Activated T-cell treated with anti-CD3 and anti-CD28 coated beads, Interleukin-2, amount 50 U/mL, for 4 hours (primary cell): ENCODE measurements at regions not wholly inside any gene's neighbourhood (a gene's known extent, or its start where the extent isn't known, plus 50 kb on each side); places are given as distances from the start of the nearest gene placed in this dataset.

Experiments used
- ATAC-seq, 2 donors: fragments of 200-7000 bp; cut with Tn5 transposase; one replicate each; pipeline ENCODE4 v1.10.0; 2021
- DNase-seq: peaks from one replicate; pipeline ENCODE4 v3.0.0-alpha.2; 2020
- H3K27me3 Mint-ChIP-seq: one replicate; pipeline ENCODE4 v1.8.0; 2021; ENCODE audit warnings: low read depth, mixed read lengths
- H3K36me3 Mint-ChIP-seq: one replicate; pipeline ENCODE4 v1.8.0; 2022; ENCODE audit warnings: mixed read lengths; ENCODE audit not compliant: insufficient read depth
- H3K4me1 Mint-ChIP-seq: one replicate; pipeline ENCODE4 v1.8.0; 2021; ENCODE audit warnings: low read depth, mixed read lengths
- H3K4me3 Mint-ChIP-seq: one replicate; pipeline ENCODE4 v1.8.0; 2021; ENCODE audit warnings: mild to moderate bottlenecking, moderate library complexity, mixed read lengths
- H3K9me3 Mint-ChIP-seq: one replicate; pipeline ENCODE4 v1.8.0; 2021; ENCODE audit warnings: mixed read lengths

GRCh38 chr15:91593653-91594052 is 259.9 kb upstream of the SLCO3A1 start:
- DNase-seq = no peak
- no peaks in the 10 kb centered on the region for H3K9me3 Mint-ChIP-seq

DNA sequence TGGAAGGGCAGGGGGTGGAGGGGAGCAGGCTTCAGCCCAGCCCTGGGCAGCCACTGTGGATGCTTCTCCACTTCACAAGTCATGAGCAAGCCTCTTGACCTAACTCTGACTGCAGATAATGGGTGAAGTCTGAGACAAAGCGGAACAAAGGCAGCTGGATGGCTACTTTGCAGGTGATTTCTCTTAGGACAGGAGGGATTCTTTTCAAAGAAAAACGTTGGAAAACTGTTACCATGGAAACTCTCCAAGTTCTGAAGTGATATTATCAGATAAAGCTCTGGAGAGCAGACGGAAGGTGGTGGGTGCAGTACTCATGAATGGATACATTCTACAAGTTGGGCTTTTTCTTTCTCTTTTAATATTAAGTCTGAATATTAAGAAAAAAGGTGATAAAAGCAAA is 254.2 kb upstream of the SLCO3A1 start:
- H3K4me3 Mint-ChIP-seq = no peak overlapping the region

More at GRCh38 chr15:91593653-91594052, 259.9 kb upstream of the SLCO3A1 start:
- Mint-ChIP-seq H3K27me3 (peaks cover 17% of the 10 kb centered on the region), H3K36me3 (no peaks in the 10 kb centered on the region), H3K4me3 (no peak overlapping the region), H3K4me1 (peaks cover 4% of the 10 kb centered on the region)
- no peak for ATAC-seq

DNA sequence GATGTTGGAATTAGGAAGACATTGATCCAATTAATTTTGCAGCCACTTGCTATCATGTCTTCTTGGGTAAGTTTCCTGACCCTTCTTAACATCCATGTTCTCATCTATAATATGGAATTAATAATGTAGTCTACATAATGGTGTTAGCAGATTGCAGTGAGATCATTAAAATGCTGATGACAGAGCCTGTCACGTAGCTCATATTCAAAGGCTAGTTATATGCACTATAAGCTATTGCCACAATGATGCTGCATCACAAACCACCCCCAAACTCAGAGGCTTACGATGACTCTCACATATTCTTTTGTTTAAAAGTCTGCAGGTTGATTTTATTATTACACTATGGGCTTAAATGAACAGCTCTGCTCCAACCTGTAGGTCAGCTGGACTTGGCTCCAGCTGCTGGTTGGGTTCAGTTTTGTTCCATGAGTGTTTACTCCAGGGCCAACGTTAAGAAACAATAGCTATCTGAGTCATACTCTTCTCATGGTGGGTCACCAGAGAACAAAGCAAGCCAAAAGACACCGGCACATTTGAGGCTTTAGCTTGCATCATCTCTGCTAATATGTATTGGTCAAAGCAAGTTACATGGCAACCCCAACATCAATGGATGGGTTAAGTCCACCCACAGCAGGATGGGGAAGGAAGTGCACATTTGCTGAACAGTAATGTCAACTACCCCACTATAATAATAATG is 250.0 kb upstream of the SLCO3A1 start:
- no peaks in the 10 kb centered on the region for H3K36me3 Mint-ChIP-seq
- H3K4me1 Mint-ChIP-seq = no peaks in the 10 kb centered on the region
- DNase-seq = no peak
- ATAC-seq = no peak
- no peak overlapping the region for H3K4me3 Mint-ChIP-seq
- H3K27me3 Mint-ChIP-seq = peaks cover 8% of the 10 kb centered on the region
- H3K9me3 Mint-ChIP-seq = no peaks in the 10 kb centered on the region

More for the DNA sequence above, 254.2 kb upstream of the SLCO3A1 start:
- no peaks in the 10 kb centered on the region for H3K9me3 Mint-ChIP-seq
- DNase-seq (no peak), ATAC-seq (no peak)
- no peaks in the 10 kb centered on the region for H3K36me3 Mint-ChIP-seq
- no peaks in the 10 kb centered on the region for H3K4me1 Mint-ChIP-seq
- H3K27me3 Mint-ChIP-seq = peaks cover 16% of the 10 kb centered on the region

GRCh38 chr15:91604122-91604521 is 249.4 kb upstream of the SLCO3A1 start:
- ATAC-seq (no peak), DNase-seq (no peak)
- Mint-ChIP-seq H3K36me3 (no peaks in the 10 kb centered on the region), H3K4me1 (no peaks in the 10 kb centered on the region), H3K27me3 (peaks cover 8% of the 10 kb centered on the region), H3K9me3 (no peaks in the 10 kb centered on the region), H3K4me3 (no peak overlapping the region)

GRCh38 chr15:91605576-91605975 is 247.9 kb upstream of the SLCO3A1 start:
- no peaks in the 10 kb centered on the region for H3K36me3 Mint-ChIP-seq
- no peak overlapping the region for H3K4me3 Mint-ChIP-seq
- no peaks in the 10 kb centered on the region for H3K9me3 Mint-ChIP-seq
- H3K27me3 Mint-ChIP-seq = peaks cover 8% of the 10 kb centered on the region
- ATAC-seq (no peak), DNase-seq (no peak)
- no peaks in the 10 kb centered on the region for H3K4me1 Mint-ChIP-seq

GRCh38 chr15:91609231-91609630 is 244.3 kb upstream of the SLCO3A1 start:
- Mint-ChIP-seq H3K36me3 (no peaks in the 10 kb centered on the region), H3K27me3 (peaks cover 10% of the 10 kb centered on the region), H3K4me1 (no peaks in the 10 kb centered on the region), H3K4me3 (no peak overlapping the region), H3K9me3 (no peaks in the 10 kb centered on the region)
- no peak for DNase-seq
- ATAC-seq = no peak

DNA sequence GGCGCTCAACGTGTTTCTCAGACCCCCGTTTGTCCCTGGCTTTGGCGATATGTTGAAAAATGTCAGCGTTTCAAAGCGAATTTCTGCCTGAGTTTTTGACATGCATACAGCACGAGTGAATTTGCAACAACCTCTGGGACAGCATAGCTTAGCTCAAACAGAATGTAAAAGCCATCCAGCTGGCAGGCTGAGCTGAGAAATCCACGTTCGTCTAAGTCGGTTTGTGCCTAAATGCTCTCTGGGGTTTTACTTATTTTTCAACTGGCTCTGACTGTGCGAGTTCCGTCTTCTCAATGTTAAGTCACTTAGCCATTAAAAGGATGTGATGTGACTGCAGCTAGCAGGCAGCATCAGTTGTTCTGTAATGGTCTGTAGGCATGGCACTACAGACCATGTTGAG is 243.5 kb upstream of the SLCO3A1 start:
- DNase-seq (no peak), ATAC-seq (no peak)
- Mint-ChIP-seq H3K36me3 (no peaks in the 10 kb centered on the region), H3K4me1 (no peaks in the 10 kb centered on the region), H3K4me3 (no peak overlapping the region), H3K9me3 (no peaks in the 10 kb centered on the region), H3K27me3 (peaks cover 6% of the 10 kb centered on the region)

DNA sequence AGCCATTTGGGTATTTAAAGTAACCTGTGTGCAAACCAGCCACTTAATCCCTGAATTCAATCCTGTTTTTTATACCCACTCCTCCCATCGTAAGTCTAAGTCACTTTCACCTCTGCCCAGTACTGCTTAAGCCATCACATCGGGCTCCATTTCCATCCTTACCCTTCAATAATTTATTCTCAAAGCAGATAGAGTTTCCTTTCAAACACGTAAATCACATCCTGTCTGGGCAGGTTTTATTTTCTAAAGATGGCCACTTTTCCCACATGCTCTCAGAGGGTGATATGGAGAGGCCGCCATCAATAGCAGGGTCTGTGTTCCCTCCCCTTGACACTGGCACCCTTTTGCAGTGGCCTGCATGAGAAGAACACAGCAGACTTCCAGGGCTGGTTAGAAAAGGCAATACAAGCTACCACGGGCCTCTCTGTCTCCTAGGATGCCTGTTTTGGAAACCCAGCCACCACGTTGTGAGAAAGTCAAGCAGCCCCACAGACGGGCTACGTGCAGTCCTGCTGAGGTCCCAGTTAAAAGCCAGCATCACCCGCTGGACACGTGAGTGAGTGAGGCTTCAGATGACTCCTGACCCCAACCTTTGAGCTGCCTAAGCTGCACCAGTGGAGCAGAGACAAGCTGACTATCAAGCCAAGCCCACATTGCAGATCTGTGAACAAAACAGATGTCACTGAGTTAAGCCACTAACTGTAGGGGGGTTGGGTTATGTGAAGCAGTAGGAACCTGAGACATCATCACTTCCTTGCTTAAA is 241.8 kb upstream of the SLCO3A1 start:
- DNase-seq (no peak), ATAC-seq (no peak)
- no peaks in the 10 kb centered on the region for H3K9me3 Mint-ChIP-seq
- no peak overlapping the region for H3K4me3 Mint-ChIP-seq
- no peaks in the 10 kb centered on the region for H3K36me3 Mint-ChIP-seq
- no peaks in the 10 kb centered on the region for H3K4me1 Mint-ChIP-seq
- peaks cover 8% of the 10 kb centered on the region for H3K27me3 Mint-ChIP-seq

DNA sequence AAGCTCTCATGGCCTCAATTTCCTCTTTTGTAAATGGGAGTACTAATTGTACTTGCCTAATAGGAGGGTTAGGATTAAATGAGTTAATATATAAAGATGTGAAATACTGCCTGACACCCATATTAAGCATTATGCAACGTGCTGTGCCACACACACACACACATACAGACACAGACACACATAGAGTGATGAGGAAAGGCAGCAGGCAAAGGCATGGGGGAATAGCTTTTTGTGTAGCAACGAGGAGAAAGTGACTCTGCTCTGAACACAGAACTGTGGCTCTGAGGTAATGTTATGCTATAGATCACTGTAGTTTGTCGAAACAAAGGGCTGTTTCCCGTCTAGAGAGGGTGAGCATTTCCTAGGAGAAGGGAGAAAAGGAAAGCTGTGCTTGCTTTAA is 233.3 kb upstream of the SLCO3A1 start:
- Mint-ChIP-seq H3K36me3 (no peaks in the 10 kb centered on the region), H3K4me3 (no peak overlapping the region), H3K27me3 (peaks cover 11% of the 10 kb centered on the region), H3K4me1 (no peaks in the 10 kb centered on the region), H3K9me3 (peaks cover 10% of the 10 kb centered on the region)
- ATAC-seq = no peak
- DNase-seq = no peak

DNA sequence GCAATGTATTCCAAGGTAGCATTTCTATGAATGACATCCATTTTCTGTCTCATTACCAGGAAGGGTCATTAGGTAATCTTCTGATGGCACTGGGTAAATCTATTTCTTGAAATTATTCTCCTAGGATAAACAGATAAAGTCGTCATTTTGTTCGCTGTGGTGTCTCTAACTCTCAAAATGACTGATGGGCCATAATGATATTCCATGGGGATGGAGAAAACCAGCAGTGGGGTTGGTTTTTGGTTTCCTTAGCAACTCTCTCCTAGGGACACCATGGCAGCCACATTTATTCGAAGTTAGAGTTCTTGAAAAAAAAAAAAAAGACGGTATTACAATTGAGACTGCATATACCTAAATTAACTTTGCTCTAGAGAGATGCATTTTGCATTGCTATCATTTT is 231.3 kb upstream of the SLCO3A1 start:
- Mint-ChIP-seq H3K36me3 (no peaks in the 10 kb centered on the region), H3K4me1 (no peaks in the 10 kb centered on the region), H3K4me3 (no peak overlapping the region), H3K27me3 (peaks cover 9% of the 10 kb centered on the region), H3K9me3 (peaks cover 10% of the 10 kb centered on the region)
- DNase-seq (no peak), ATAC-seq (no peak)

- no peak overlapping the region for H3K4me3 Mint-ChIP-seq
- no peaks in the 10 kb centered on the region for H3K4me1 Mint-ChIP-seq
- no peak for ATAC-seq
- H3K27me3 Mint-ChIP-seq = peaks cover 9% of the 10 kb centered on the region
- DNase-seq = no peak
- peaks cover 10% of the 10 kb centered on the region for H3K9me3 Mint-ChIP-seq
- H3K36me3 Mint-ChIP-seq = no peaks in the 10 kb centered on the region
Observed at GRCh38 chr15:91622711-91623342, 230.7 kb upstream of the SLCO3A1 start.

DNA sequence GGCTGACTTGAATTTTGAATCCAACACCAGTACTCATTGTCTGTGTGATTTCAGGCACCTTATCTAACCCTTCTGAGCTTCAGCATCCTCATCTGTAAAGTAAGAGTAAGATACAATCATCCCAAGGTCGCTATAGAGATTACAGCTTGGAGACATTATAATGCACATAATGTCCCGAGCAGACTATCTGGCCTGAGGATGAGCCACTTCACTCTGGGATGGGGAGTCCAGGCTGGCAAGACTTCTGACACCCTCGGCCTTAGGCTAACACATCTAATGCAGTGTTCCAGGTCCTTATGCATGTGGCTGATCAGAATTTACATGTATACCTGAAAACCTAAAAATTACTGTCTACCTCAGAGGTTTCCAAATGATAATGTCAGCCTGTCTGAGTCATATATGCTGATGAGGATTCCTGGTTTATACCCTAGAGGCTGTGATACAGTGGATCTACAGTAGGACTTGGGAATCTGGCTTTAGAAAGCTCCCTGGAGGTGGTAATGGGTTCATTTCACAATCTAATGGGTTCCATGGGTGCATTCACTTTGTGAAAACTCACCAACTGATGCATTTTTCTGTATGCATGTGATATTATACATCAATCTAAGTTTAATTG is 229.0 kb upstream of the SLCO3A1 start:
- no peak overlapping the region for H3K4me3 Mint-ChIP-seq
- H3K27me3 Mint-ChIP-seq = peaks cover 9% of the 10 kb centered on the region
- ATAC-seq (no peak), DNase-seq (no peak)
- no peaks in the 10 kb centered on the region for H3K9me3 Mint-ChIP-seq
- H3K4me1 Mint-ChIP-seq = no peaks in the 10 kb centered on the region
- H3K36me3 Mint-ChIP-seq = no peaks in the 10 kb centered on the region

DNA sequence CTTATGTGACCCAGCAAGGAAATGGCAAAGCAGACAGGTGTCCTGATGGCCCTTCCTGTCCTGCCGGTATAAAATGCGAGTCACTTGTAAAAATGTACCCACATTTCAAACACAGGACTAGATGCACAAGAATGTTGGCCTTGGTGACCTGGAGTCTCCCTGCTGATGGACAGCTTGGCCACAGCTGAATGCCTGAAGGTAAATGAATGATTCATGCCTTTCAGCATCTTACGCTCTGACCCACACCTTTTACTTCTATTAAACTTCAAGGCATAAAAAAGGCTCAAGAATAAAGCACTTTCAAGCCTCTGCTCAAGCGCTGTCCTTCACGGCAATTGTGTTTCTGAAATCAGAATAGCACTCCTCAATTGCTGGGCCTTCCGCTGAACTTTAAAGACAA is 228.0 kb upstream of the SLCO3A1 start:
- no peak for ATAC-seq

DNA sequence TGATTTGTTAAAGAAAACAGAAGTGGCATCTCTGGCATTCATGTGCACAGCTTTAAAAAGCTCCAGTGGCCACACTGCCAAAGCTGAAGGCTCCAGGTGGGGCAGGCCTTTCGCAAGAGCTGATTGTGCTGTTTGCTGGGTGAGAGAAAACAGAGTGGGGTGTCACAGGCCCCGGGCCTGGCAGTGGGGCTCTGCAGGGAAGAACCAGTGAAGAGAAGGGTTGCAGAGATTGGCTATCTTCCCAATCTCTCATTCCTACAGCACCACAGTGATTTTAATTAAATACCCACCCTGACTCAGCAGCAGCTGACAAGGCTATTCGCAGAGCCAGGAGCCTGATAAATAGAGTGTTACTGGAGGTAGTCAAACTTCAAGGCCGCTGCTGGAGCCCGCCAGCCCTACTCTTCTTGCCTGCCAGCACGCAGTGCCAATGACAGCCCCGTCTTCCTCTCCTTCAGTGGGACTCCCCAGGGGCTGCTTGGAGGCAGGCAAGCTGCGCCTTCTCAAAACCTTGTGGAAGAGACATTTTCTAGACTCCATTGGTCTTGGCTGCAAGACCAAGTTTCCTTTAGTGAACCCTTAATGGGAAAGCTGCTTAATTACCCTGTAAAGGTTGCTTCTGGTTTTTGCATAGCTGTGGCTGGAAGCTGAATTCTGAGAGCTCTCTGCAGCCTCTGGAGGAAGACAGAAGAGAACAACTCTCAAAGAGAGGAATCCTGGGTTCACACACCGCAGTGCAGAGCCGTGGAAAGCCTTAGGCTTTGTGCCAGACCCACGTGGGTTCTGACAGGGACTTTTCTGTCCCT is 225.8 kb upstream of the SLCO3A1 start:
- no peaks in the 10 kb centered on the region for H3K36me3 Mint-ChIP-seq
- H3K4me1 Mint-ChIP-seq = no peaks in the 10 kb centered on the region
- no peak for DNase-seq
- no peaks in the 10 kb centered on the region for H3K27me3 Mint-ChIP-seq
- H3K4me3 Mint-ChIP-seq = no peak overlapping the region
- ATAC-seq = no peak
- no peaks in the 10 kb centered on the region for H3K9me3 Mint-ChIP-seq

More for the DNA sequence above, 228.0 kb upstream of the SLCO3A1 start:
- H3K27me3 Mint-ChIP-seq = peaks cover 9% of the 10 kb centered on the region
- no peaks in the 10 kb centered on the region for H3K4me1 Mint-ChIP-seq
- no peak for DNase-seq
- no peaks in the 10 kb centered on the region for H3K9me3 Mint-ChIP-seq
- no peak overlapping the region for H3K4me3 Mint-ChIP-seq
- H3K36me3 Mint-ChIP-seq = no peaks in the 10 kb centered on the region
